ENCODE measurements at regions not wholly inside any gene's neighbourhood (a gene's known extent, or its start where the extent isn't known, plus 50 kb on each side); places are given as distances from the start of the nearest gene placed in this dataset.

- peak; percentile 75 for DNase-seq
Observed at GRCh38 chr7:28296571-28297483, 115.5 kb upstream of the CREB5 start.

GRCh38 chr7:28297801-28298459, 114.4 kb upstream of the CREB5 start:
- DNase-seq = no peak

DNA sequence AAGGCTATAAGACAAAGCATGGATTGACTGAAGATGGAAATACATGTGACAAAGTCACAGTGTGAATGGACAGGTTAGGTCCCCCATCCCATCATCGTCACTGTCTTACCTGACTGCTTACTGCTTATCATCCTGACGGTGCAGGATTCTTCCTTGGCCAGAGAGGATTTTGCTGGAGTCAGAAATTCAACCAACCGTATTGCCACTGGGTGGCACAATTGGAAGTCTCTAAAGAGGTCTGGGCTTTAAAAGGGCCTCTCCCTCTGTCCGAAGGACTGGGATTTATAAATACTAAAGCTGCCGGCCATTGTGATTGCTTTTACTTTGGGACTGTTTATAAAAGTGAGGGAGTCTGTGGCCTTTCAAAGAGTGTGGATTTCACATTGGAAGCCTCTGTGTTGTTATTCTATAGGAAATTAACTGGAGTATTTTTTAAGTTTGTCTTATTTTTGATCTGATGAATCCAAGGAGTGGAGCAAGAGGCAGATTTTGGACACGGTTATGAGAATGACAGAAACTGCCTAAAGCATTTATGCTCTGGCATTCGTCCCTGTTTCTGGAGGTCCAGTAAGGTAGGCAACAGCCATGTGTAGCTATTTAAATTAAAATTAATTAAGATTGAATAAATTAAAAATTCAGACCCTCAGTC, 113.3 kb upstream of the CREB5 start:
- DNase-seq = no peak

- no peak for DNase-seq
Observed at GRCh38 chr7:28299556-28299955, 112.8 kb upstream of the CREB5 start.

DNA sequence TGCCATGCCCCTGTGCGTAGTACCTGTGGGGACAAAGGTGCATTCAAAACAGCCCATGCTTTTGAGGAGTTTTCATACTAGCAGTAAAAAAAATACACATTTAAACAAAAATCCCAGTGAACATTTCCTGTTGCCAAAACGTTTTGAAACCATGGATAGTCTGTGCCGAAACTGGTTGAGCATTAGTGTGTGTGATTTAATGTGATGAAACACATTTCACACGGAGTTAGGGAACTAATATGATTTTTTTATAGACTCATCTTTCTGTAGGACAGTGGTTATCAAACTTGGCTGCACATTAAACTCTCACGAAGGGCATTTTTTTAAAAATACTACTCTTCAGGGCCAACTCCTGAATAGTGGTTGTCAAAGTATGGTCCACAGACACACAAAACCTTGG, 111.8 kb upstream of the CREB5 start:
- no peak for DNase-seq

- DNase-seq = no peak
Observed at GRCh38 chr7:28301148-28301641, 111.1 kb upstream of the CREB5 start.

DNA sequence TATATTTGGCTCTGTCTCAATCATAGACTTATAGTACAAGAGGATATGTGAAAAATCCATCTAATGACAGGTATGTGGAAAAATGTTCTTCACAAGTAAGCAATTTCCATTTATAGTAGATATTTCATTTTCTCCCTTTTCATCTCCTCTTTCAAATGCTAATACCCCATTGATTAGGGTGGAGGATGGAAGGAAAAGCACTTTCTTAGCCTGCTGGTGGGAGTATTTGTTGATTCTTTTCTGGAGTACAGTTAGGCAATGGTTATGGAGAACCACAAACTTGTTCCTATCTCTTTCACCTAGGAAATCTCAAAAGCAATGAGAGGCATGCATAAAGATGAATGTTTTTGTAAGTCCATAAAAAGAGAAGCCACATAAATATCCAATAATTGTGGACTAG, 108.0 kb upstream of the CREB5 start:
- no peak for DNase-seq

GRCh38 chr7:28309704-28310459, 102.4 kb upstream of the CREB5 start:
- DNase-seq = no peak

- no peak for DNase-seq
Observed at GRCh38 chr7:28310460-28310848, 101.9 kb upstream of the CREB5 start.

GRCh38 chr7:28311670-28312069, 100.6 kb upstream of the CREB5 start:
- DNase-seq = no peak

DNA sequence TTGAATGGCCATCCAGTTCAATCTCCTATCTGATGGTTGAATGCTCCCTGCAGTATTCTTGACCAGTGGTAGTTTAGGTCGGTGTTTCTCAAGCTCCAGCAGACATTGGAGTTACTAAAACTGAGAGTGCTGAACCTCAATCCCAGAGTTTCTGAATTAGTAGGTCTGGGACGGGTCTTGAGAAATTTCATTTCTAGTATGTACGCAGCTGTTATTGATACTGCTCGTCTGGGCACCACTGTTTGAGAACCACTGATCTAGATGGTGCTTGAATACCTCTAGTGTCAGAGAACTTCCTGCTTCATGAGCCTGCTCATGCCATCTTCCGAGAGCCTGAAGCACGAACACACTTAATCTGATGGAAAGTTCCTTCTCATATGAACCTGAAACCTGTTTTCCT, 99.4 kb upstream of the CREB5 start:
- no peak for DNase-seq

GRCh38 chr7:28314841-28315240, 97.5 kb upstream of the CREB5 start:
- no peak for DNase-seq

GRCh38 chr7:28315565-28316410, 96.5 kb upstream of the CREB5 start:
- no peak for DNase-seq

- no peak for DNase-seq
Observed at GRCh38 chr7:28316489-28316888, 95.8 kb upstream of the CREB5 start.

DNA sequence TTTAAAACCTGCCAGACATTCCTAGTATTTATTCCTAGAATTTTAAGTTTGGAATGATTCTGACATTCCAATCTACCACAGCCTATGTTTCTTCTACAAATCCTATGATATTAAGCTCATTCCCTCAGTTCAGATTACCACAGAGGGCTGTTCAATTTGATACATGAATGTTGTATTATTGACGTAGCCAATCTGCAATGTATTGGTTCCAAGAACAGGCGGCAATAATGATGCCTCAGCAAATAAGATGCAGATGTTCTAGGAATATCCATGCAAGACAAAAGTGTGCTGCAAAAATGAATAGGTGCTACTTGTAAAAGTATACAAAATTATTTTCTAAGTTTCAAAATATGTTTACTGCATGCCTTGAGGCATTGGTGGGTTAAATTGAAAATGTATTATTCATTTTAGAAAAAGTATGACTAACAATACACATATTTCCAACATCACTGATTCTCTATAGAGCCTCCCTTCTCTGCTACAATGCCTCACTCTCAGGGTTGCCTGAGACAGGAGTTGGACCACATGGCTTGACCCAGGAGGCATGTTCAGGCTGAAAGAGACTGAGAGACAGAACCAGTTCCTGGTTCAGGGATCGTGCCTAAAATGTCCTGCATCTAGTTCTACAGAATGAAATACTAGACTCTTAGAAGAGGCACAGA, 94.1 kb upstream of the CREB5 start:
- DNase-seq = no peak

DNA sequence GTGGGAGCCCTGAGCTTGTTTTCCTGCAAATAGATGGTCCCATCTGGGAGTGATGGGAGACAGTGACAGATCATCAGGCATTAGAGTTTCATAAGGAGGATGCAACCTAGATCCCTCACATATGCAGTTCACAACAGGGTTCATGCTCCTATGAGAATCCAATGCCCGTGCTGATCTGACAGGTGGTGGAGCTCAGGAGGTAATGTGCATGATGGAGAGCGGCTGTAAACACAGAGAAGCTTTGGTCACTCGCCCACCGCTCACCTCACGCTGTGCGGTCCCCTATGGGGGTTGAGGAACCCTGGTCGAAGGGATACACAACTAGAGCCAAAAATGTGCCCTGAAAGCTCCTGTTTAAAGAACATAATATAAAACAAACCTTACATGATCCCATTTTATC, 88.5 kb upstream of the CREB5 start:
- no peak for DNase-seq

GRCh38 chr7:28328146-28328545, 84.2 kb upstream of the CREB5 start:
- no peak for DNase-seq

GRCh38 chr7:28328822-28329660, 83.3 kb upstream of the CREB5 start:
- DNase-seq = no peak

DNA sequence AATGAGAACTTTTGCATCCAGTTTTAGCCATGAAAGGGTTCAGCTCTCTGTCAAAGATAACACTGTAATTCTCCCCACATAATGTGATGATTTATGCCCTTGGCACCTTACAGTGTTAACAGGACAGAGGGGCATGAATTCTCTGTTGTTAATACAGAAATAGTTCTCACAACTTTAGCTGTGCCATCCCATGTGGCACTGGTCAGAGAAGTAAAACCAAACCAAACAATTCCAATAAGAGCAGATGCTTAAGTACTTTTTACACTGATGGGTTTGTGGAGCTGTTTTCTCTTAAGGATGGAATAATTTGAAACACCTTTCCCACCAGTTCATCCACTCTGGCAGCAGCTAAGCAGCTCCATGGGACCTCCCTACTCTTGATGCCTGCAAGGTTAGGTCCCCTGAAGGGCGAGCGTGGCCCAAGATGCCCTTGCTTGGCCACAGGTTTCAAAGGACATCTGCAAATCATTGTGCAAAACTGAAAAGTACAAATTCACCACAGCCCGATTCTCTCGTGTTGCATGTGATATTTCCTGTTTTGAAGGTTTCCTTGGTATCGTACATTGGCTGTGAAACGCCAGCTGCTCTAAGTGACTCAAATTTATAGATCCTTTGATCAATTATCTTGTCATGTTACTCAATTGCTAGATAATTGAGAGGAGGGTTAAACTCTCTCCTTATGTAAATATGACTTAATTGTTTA, 82.5 kb upstream of the CREB5 start:
- DNase-seq = no peak
